ENCODE measurements at regions not wholly inside any gene's neighbourhood (a gene's known extent, or its start where the extent isn't known, plus 50 kb on each side); places are given as distances from the start of the nearest gene placed in this dataset.

DNA sequence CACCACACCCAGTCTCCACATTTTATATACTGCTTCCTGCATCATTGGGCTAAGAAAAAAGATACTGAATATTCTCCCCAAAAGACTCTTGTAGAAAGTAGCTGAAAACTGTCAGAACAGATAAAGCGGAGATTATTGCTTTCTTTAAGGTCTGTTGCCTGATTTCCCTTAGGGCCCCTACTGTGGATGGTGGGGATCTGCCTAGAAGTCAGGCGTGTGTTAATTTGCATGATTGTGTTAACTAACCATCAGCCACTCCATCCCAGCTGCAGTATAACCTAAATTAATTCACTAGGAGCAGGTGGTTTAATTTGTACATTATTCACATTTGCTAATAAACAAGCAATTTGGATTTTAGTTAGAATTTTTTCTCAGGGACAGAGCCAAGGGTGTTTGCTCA lies 360.3 kb downstream of the FBXW7 start (continued):
- no peak for TF ChIP-seq SKIL (IDR thresholded peaks at IDR 0.05; ENCODE audit: low read depth, poor library complexity, severe bottlenecking)
- no peak for TF ChIP-seq SRF (IDR thresholded peaks at IDR 0.05; ENCODE audit: low read depth in 2 of 2, low read length in 2 of 2)
- no peak for TF ChIP-seq RUNX3 (IDR thresholded peaks at IDR 0.05; ENCODE audit: low read length)
- TF ChIP-seq HSF1 (IDR thresholded peaks at IDR 0.05; ENCODE audit: low read depth, low read length), result no peak
- TF ChIP-seq IRF4 (IDR thresholded peaks at IDR 0.05; ENCODE audit: low read depth, low read length), result no peak
- no peak for TF ChIP-seq IKZF2 (IDR thresholded peaks at IDR 0.05)
- TF ChIP-seq RFX5 (IDR thresholded peaks at IDR 0.05; ENCODE audit: low read depth, low read length), result no peak
- TF ChIP-seq NFYB (IDR thresholded peaks at IDR 0.05; ENCODE audit: insufficient read depth, low read depth, low read length), result no peak

DNA sequence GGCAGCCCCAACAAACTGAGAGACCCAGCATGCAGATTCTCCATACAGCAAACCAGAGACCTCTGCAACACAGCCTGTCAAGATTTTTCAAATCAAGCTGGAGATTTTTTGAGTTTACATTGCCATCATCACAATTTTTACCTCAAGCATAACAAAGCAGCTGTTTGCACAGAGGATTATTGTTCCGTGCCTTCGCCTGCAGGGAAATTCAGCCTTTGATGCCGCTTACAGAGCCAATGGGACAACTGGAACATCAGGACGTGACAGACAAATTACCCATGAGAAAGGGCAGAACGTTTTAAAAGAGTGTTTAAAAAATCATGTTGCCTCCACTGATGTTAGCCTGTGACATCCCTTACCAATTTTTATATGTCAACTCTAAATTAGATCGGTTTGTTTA lies 363.7 kb downstream of the FBXW7 start:
- Histone ChIP-seq H3K79me2 (ENCODE audit: control insufficient read depth, insufficient read depth, low read length) (no peaks in the 10 kb centered on the region), H3K4me3 (no peak overlapping the region), H4K20me1 (ENCODE audit: control insufficient read depth, insufficient read depth) (no peaks in the 10 kb centered on the region), H3K9ac (ENCODE audit: control insufficient read depth, insufficient read depth, low read length) (no peak overlapping the region), H3K27me3 (replicated peaks in 1 of 2; ENCODE audit: control insufficient read depth in 2 of 2, insufficient read depth in 2 of 2, low read length in 1 of 2) (no peaks in the 10 kb centered on the region), H3K36me3 (ENCODE audit: control insufficient read depth in 2 of 2, insufficient read depth in 2 of 2, low read length in 1 of 2) (no peaks in the 10 kb centered on the region), H3K4me1 (ENCODE audit: control insufficient read depth, insufficient read depth, low read length) (no peaks in the 10 kb centered on the region), H3K4me2 (ENCODE audit: control insufficient read depth, insufficient read depth) (no peak overlapping the region), H2AFZ (ENCODE audit: control insufficient read depth, low read depth, low read length) (no peak overlapping the region), H3K27ac (ENCODE audit: control insufficient read depth, insufficient read depth) (no peak overlapping the region), H3K9me3 (replicated peaks; ENCODE audit: control insufficient read depth, insufficient read depth, low read length) (no peaks in the 10 kb centered on the region)
- intact Hi-C loops (cut with micrococcal nuclease; ENCODE audit: unreplicated experiment) (no loop called here), in situ Hi-C loops (cut with MboI) (no loop called here)
- ATAC-seq (no peak), DNase-seq (ENCODE audit: low read depth, low spot score) (no peak), FAIRE-seq (no peak)
- ChIA-PET CTCF (interaction anchor here (1.3 kb wide), 1 partner anchor 17 kb away, joined by 3 read pairs; no protein-coding TSS in a partner anchor), SMC1A (ENCODE audit: uncharacterized antibody, unreplicated experiment) (interaction anchor here (1.3 kb wide), 2 partner anchors 10 to 13 kb away, joined by 3 read pairs; no protein-coding TSS in a partner anchor), POLR2A (no interaction called here), RAD21 (ENCODE audit: unreplicated experiment) (no interaction called here)
- no TSS peak for BruUV-seq (replicated peaks)
- 40% methylated on average over 6 of the region's 6 CpGs for WGBS (ENCODE audit: insufficient coverage, insufficient replicate concordance, low lambda C conversion rate, missing lambda C conversion rate)
- no peak for TF ChIP-seq RELA (IDR thresholded peaks at IDR 0.05; ENCODE audit: borderline replicate concordance, partially characterized antibody)
- no peak for TF ChIP-seq POLR2AphosphoS2 (IDR thresholded peaks at IDR 0.05; ENCODE audit: low read depth, low read length)
- no peak for TF ChIP-seq EP300 (IDR thresholded peaks at IDR 0.05; ENCODE audit: borderline replicate concordance in 1 of 2, control insufficient read depth in 1 of 2, low read depth in 2 of 2, low read length in 2 of 2)
- no peak for TF ChIP-seq POLR2A (IDR thresholded peaks at IDR 0.05; ENCODE audit: low read depth, low read length)
- TF ChIP-seq MXI1 (IDR thresholded peaks at IDR 0.05; ENCODE audit: low read depth, low read length), result no peak
- TF ChIP-seq NFYA (IDR thresholded peaks at IDR 0.05; ENCODE audit: borderline replicate concordance, low read depth, low read length), result no peak
- no peak for TF ChIP-seq KAT2A (conservative IDR thresholded peaks at IDR 0.05; ENCODE audit: control insufficient read depth, low read depth, low read length)
- no peak for TF ChIP-seq CHD1 (IDR thresholded peaks at IDR 0.05; ENCODE audit: low read depth, low read length)
- TF ChIP-seq, protein P1, sequence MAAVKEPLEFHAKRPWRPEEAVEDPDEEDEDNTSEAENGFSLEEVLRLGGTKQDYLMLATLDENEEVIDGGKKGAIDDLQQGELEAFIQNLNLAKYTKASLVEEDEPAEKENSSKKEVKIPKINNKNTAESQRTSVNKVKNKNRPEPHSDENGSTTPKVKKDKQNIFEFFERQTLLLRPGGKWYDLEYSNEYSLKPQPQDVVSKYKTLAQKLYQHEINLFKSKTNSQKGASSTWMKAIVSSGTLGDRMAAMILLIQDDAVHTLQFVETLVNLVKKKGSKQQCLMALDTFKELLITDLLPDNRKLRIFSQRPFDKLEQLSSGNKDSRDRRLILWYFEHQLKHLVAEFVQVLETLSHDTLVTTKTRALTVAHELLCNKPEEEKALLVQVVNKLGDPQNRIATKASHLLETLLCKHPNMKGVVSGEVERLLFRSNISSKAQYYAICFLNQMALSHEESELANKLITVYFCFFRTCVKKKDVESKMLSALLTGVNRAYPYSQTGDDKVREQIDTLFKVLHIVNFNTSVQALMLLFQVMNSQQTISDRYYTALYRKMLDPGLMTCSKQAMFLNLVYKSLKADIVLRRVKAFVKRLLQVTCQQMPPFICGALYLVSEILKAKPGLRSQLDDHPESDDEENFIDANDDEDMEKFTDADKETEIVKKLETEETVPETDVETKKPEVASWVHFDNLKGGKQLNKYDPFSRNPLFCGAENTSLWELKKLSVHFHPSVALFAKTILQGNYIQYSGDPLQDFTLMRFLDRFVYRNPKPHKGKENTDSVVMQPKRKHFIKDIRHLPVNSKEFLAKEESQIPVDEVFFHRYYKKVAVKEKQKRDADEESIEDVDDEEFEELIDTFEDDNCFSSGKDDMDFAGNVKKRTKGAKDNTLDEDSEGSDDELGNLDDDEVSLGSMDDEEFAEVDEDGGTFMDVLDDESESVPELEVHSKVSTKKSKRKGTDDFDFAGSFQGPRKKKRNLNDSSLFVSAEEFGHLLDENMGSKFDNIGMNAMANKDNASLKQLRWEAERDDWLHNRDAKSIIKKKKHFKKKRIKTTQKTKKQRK (IDR thresholded peaks at IDR 0.05; ENCODE audit: low read depth, low read length), result no peak
- no peak for TF ChIP-seq ZSCAN29 (IDR thresholded peaks at IDR 0.05)
- TF ChIP-seq PAX5 (IDR thresholded peaks at IDR 0.05; ENCODE audit: borderline replicate concordance, low read depth, low read length), result no peak

Data from GM12878 (cell line).